GM18909 (cell line): ENCODE measurements at regions not wholly inside any gene's neighbourhood (a gene's known extent, or its start where the extent isn't known, plus 50 kb on each side); places are given as distances from the start of the nearest gene placed in this dataset.

Source experiments
- ATAC-seq: cut with Tn5 transposase; IDR thresholded peaks from one replicate; pipeline ENCODE4 v1.9.1; 2021; ENCODE audit warnings: mild to moderate bottlenecking; ENCODE audit not compliant: unreplicated experiment, poor library complexity

GRCh38 chr11:116217006-116217405, 555.8 kb downstream of the BUD13 start:
- ATAC-seq = no peak

DNA sequence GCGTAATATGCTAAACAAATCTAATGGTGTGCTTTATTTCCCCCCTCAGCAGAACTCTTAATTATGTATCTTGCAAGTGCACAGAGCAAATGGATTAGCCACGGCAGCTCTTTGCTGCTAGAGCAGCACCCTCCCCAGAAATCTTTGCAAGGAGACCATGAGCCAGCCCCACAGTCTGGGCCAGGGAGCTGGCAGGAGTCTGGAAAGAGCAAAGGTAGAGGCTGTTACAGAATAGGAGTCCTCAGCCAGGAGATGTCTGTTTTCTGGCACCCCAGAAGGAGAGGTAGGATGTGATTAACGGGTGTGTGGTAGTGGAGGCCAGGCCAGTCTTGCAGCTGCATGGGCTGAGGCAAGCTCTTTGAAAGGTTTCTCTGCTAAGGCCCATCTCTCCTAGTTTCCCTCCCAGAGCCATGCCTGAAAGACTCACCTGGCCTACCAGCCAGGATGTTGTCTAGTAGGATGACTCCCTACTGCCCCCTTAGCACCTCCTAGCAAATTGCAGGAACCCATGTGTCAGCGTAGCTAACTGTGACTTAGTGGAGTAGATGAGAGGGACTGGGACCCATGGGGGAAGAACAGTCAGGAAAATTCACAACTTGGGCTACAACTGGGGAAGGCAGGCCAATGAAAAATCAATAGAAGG, 557.2 kb downstream of the BUD13 start:
- ATAC-seq = no peak

DNA sequence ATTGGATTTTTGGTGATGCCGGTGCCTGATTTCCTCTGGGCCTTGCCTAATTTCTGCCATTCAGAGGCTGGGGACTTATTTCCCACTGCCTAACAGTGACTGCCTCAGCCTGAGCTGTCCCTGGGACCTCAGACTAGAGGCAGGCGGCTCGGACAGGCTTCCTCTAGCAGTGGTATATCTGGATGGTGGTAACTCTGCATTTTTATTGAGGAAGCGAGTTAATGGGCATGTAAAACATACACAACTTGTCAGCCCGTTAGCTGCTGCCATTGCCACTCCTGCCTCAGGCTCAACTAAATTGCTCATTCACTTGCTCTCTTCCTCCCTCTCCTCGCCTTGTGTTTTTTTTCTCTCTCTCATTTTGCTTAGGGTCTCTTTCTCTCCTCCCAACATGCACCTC, 561.6 kb downstream of the BUD13 start:
- no peak for ATAC-seq

GRCh38 chr11:116210663-116211062, 562.1 kb downstream of the BUD13 start:
- no peak for ATAC-seq

- ATAC-seq = no peak
Measured at GRCh38 chr11:116209255-116209654, 563.5 kb downstream of the BUD13 start.

DNA sequence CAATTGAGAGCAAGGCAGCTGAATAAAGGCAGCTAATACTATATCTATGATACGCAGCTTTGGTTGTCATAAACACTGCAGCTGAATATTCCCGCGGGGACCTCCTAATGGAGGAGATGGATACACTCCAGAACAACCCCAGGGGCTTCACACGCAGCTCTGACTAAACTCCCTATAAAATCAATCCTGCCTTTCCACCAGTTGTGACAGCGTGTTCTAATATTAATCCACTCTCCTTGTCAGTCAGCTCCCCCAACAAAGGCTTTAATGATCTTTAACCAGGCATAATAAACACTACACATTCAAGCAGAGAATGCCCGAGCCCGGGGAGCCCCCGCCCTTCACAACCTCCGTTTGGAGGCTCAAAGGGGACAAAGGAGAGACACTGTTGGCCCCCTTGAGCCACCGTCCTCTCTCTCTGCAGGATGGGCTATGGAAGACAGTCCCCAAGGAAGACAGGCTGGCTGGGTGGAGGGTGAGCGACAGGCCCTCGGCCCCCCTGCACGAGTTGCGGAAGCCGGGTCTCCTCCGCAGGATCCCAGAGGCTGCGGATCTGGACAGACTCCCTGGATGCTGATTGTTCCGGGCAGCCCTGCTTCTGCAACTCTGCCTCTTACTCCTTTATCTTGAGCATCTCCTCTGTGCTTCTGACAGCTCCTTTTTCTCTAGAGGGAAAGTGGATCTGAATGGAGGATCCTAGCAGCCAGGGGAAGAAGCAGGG, 565.2 kb downstream of the BUD13 start:
- no peak for ATAC-seq

- ATAC-seq = no peak
Measured at GRCh38 chr11:116207019-116207418, 565.8 kb downstream of the BUD13 start.

GRCh38 chr11:116202922-116203321, 569.9 kb downstream of the BUD13 start:
- no peak for ATAC-seq

DNA sequence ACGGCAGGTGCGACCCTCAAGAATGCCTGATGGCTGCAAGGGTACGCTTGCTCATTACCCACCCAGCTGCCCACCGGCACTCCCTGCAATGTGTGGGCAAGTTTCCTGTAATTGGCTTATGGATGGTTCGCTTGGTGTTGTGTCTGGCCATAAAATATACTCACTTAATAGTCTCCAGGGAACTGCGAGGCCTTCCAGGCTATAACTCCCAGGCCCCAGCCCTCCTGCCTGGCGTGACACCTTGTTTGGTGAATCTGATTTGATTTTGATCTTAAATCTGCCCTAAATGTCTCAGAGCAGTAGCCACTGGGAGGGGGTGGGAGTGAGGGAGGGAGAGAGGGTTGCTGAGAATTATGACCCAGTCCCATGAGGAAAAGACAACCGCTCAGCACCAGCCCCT, 572.2 kb downstream of the BUD13 start:
- no peak for ATAC-seq

DNA sequence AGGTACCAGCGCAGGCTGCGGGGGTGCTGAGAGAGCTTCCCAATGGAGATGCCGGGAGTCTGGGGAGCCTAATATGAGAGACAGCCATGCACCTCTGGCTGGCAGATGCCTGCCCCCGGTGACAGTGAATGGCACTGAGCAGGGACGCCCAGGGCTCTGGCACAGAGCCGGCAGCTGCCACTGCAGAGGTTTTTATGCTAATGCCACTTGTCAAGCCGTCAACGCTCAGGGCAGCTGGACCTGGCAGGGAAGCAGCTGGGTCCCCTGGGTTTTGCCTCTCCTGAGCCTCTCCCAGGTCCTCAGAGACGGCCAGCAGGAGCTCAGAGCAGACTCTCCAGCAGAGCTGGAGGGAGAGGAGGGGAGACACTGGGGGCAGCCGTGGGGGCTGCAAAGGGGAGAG, 573.6 kb downstream of the BUD13 start:
- ATAC-seq = no peak

DNA sequence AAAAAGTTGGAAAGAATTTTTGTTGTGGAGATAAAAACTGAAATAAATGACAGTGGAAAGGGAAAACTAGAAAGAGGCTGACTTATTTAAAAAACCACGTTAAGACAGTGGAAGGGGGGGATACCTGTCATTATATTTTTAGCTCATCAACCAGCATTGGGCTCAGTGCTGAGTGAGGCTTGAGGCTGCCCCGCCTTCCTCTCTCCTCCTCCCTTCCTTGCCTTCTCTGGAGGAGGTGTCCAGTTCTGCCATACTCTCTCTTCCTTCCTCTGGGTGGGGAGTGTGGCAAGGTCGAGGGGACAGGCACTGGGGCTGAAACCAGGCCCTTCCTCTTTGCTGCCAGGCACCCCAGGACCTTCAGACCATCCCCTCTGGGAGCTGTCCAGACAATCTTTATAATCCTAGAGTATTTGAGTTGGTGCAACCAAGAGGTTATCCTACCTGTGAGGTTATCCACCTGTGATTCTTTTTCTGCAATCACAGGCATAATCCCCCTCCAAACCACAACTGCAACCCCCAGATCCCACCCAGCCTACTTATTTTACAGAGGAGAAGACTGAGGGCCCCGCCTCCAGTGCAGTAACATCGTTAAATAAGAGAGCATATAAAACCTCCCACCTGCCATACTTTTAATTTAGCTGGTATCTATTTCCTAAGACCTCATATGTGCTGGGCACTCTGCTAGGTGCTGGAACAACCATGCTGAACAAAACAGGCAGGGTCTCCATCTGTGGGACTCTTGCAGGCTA, 578.5 kb downstream of the BUD13 start:
- ATAC-seq = no peak

- ATAC-seq = no peak
Measured at GRCh38 chr11:116193321-116194131, 579.3 kb downstream of the BUD13 start.

DNA sequence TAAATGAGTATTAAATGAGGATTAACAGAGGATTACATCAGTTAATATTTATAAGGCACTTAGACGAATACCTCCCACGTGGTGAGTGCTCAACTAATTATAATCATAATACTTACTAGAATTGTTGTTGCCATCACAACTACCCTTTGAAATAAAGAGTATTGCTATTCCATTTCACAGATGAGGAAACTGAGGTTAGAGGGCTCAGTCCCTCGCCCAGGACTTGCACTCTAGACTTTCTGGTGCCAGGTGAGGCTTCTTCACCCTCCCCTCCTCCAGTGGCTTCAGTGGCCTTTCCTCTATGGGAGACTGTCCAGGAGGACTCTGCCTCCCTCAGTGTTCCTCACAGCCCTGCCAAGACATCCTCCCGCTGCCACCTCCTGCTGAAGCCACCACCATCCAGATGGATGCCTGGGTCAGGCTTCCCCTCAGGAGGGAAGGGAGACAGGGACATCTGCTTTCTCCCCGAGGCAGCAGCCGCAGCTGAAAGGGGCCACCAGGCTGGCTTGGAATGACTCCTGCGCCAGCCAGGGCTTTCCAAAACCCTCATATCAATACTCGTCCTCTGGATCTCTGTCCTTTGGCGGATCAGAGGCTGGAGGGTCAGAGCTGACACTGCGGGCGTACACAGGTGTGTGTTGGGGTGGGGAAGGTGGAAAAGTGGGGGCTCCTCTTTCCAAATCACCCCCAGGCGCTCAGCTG, 580.1 kb downstream of the BUD13 start:
- ATAC-seq = no peak

DNA sequence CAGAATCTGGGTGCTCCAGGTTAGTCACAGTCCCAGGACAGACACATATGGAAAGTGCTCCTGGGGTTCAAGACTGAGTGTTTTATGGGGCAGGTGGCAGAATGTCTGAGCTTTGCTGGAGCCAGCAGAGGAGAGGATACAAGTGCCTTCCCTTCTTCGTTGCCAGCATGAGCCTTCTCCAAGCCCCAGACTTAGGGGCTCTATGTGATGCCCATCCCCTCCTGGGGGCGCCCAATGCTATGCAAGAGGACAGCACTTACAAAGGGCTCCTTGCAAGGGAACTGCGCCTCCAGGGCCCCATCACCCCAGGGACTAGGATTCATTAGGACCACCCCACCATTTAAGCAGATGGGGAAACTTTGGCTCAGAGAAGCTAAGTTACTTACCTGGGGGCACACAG, 581.9 kb downstream of the BUD13 start:
- ATAC-seq = no peak

DNA sequence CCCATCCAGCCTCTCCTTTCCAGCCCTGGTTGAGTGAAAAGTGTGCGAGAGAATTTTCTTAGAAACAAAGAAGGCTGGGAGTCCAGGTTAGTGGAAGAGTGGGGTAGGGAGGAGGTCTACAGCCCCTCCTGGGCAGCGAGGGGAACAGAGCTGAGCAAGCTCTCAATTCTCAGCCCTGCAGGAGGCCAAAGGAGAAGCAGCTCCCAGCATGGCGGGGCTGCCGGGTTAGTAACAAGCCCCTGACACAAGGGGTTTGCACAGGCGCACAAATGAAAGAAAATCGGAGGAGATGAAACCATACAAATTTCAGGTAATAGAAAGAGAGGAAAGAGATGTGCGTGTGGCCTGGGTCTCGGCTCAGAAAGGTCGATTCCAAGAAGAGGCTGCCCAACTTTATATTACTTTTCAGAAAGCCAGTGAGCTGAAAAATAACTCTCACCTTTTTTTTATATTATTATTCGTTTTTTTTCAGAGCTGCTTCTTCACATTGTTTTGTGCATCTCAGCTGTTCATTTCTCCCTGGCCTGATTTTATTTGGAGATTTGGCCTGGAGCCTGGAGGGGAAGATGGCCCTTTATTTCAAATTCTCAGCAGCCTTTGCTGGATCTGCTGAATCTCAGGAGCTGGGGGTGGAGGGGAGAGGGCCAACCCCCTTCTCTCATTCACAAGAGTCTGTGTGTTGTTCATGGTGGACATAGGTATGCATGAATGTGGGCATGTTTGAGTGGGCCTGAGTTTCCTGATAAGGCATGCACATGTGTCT, 583.2 kb downstream of the BUD13 start:
- ATAC-seq = no peak

- no peak for ATAC-seq
Measured at GRCh38 chr11:116188350-116188749, 584.4 kb downstream of the BUD13 start.

DNA sequence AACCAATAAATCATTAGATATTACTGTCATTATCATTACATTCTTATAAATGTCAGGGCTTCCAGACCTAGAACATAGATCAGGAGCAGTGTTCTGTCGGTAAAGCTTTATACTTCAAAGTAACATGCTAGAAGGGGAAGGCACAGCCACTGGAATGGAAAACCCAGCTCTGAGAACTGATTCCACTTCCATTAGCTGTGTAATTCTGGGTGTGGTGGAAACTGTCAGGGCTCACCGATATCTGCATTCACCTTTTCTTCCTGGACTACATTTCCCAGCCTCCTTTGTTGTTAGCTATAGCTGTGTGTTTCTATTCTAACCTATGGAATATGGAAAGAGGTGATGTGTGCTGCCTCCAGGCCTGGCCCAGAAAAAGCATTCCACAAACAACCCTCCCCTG, 585.8 kb downstream of the BUD13 start:
- ATAC-seq = no peak

DNA sequence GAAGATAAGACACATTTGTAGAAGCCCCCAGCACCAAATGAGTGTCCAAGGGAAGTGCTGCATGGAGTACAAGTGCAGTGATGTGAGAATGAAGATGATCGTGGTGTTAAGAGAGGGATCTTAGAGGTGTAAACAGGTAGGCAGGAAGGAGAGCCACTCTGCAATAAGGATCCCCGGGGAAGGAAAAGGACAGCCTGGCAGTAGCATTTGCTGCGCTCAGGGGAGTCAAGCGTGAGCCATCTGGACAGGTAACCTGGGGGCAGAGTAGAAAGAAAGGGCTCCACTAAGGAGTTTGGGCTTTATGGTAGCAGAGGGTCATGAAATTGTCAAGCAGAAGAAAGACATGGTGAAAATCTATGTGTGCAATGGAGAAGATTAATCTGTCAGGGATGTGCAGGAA, 587.2 kb downstream of the BUD13 start:
- no peak for ATAC-seq

DNA sequence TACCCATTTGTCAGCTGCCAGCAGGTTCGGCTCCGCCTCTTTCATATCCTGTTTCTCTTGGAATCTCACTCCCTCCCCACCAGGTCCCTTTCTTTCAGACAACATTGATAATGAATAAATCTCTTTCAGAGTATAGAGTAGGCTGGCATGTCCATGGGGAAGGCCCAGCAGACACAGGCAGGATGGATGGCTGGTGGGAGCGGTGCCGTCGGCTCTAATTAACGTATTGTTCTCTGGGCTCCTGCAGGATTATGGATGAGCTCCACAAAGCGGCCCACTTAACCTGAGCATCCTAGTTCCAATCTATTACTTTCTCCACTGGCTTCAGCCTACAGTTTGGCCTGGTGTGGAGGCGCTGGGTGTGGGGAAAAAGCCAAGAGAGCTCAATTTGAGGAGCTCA, 588.0 kb downstream of the BUD13 start:
- no peak for ATAC-seq
